ACC112 (cell line): ENCODE measurements at regions not wholly inside any gene's neighbourhood (a gene's known extent, or its start where the extent isn't known, plus 50 kb on each side); places are given as distances from the start of the nearest gene placed in this dataset.

Experiments used
- H2AFZ ChIP-seq: fragments of 200-600 bp; sonication (generic); one replicate; pipeline ENCODE4 v1.6.0; 2017; ENCODE audit warnings: antibody characterized with exemption, low read length; ENCODE audit not compliant: unreplicated experiment
- H3K27ac ChIP-seq: fragments of 200-600 bp; sonication (generic); 2 replicates; pipeline ENCODE4 v1.5.1; 2014; ENCODE audit warnings: low read depth, mild to moderate bottlenecking, antibody characterized with exemption, low read length, moderate library complexity
- H3K27me3 ChIP-seq: fragments of 200-600 bp; sonication (generic); 2 replicates; pipeline ENCODE4 v1.6.1; 2014; ENCODE audit warnings: mild to moderate bottlenecking, antibody characterized with exemption, low read length, moderate library complexity, mixed read lengths; ENCODE audit not compliant: insufficient read depth
- H3K36me3 ChIP-seq: fragments of 200-600 bp; sonication (generic); 2 replicates; pipeline ENCODE4 v1.6.1; 2016; ENCODE audit warnings: mild to moderate bottlenecking, antibody characterized with exemption, low read length, moderate library complexity, mixed read lengths; ENCODE audit not compliant: insufficient read depth
- H3K4me1 ChIP-seq: fragments of 200-600 bp; sonication (generic); one replicate; pipeline ENCODE4 v1.6.1; 2016; ENCODE audit warnings: low read length, mixed read lengths; ENCODE audit not compliant: insufficient read depth, unreplicated experiment, control insufficient read depth
- H3K4me3 ChIP-seq: fragments of 200-600 bp; sonication (generic); 2 replicates; pipeline ENCODE4 v1.5.1; 2014; ENCODE audit warnings: mild to moderate bottlenecking, low read depth, low read length
- H3K79me2 ChIP-seq: fragments of 200-600 bp; sonication (generic); one replicate; pipeline ENCODE4 v1.6.0; 2016; ENCODE audit warnings: low read length; ENCODE audit not compliant: control insufficient read depth, unreplicated experiment, insufficient read depth

DNA sequence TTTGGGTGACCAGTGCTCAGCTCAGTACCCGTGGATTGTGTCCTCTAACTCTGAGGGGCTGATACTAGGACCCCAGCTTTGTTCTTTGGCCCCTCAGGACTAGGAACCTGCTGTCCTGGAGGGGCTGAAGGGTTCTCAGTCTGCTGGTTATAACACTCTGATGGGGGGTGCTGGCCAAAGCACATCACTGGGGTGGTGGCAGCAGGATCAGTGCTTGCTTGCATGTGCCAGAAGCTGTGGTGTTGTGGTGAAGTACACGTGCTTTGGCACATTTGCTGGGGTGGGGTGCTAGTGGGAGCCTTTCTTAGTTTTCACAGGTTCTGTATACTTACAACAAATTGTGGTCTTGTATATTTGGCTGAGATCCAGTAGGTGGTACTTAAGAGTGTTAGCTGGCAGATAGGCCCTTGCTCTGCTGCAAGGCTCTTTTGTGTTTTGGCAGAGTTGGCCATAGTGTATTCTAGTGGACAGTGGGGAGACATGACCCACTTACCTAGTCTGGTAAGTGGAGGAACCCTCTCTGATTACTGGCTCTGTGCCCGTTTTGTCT is 344.3 kb downstream of the EDEM1 start:
- Histone ChIP-seq H3K27me3 (no peaks in the 10 kb centered on the region), H3K4me3 (no peak overlapping the region), H2AFZ (no peak overlapping the region), H3K79me2 (no peaks in the 10 kb centered on the region), H3K4me1 (no peaks in the 10 kb centered on the region), H3K27ac (no peak overlapping the region), H3K36me3 (no peaks in the 10 kb centered on the region)

GRCh38 chr3:5540532-5540931 is 353.0 kb downstream of the EDEM1 start:
- Histone ChIP-seq H3K4me3 (no peak overlapping the region), H3K27ac (no peak overlapping the region), H3K27me3 (no peaks in the 10 kb centered on the region), H3K36me3 (no peaks in the 10 kb centered on the region), H3K4me1 (no peaks in the 10 kb centered on the region), H3K79me2 (no peaks in the 10 kb centered on the region), H2AFZ (no peak overlapping the region)

DNA sequence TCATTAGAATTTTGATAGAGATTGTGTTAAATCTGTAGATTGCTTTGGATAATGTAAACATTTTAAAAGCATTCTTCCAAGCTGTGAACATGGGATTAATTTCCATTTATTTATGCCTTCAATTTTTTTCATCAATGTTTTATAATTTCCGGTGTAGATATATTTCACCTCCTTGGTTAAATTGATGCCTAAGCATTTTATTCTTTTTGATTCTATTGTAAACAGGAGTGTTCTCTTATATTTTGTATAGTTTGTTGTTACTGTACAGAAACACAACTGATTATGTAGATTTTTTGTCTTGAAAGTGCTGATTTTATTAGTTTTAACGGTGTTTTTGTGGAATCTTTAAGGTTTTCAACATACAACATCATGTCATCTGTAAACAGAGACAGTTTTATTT is 355.0 kb downstream of the EDEM1 start:
- no peak overlapping the region for H3K27ac ChIP-seq

GRCh38 chr3:5543047-5543446 is 355.5 kb downstream of the EDEM1 start:
- no peaks in the 10 kb centered on the region for H3K4me1 ChIP-seq
- no peak overlapping the region for H3K4me3 ChIP-seq
- no peak overlapping the region for H2AFZ ChIP-seq
- H3K36me3 ChIP-seq: no peaks in the 10 kb centered on the region
- no peaks in the 10 kb centered on the region for H3K27me3 ChIP-seq
- no peak overlapping the region for H3K27ac ChIP-seq
- no peaks in the 10 kb centered on the region for H3K79me2 ChIP-seq

More for the DNA sequence above, 355.0 kb downstream of the EDEM1 start:
- H2AFZ ChIP-seq: no peak overlapping the region
- no peaks in the 10 kb centered on the region for H3K4me1 ChIP-seq
- no peak overlapping the region for H3K4me3 ChIP-seq
- no peaks in the 10 kb centered on the region for H3K36me3 ChIP-seq
- H3K79me2 ChIP-seq: no peaks in the 10 kb centered on the region
- H3K27me3 ChIP-seq: no peaks in the 10 kb centered on the region

GRCh38 chr3:5545719-5546118 is 358.2 kb downstream of the EDEM1 start:
- no peak overlapping the region for H2AFZ ChIP-seq
- no peaks in the 10 kb centered on the region for H3K27me3 ChIP-seq
- no peaks in the 10 kb centered on the region for H3K79me2 ChIP-seq
- H3K4me3 ChIP-seq: no peak overlapping the region
- no peak overlapping the region for H3K27ac ChIP-seq
- no peaks in the 10 kb centered on the region for H3K36me3 ChIP-seq
- H3K4me1 ChIP-seq: no peaks in the 10 kb centered on the region

GRCh38 chr3:5553203-5553602 is 365.7 kb downstream of the EDEM1 start:
- Histone ChIP-seq H3K4me3 (no peak overlapping the region), H2AFZ (no peak overlapping the region), H3K36me3 (no peaks in the 10 kb centered on the region), H3K4me1 (no peaks in the 10 kb centered on the region), H3K27me3 (no peaks in the 10 kb centered on the region), H3K79me2 (no peaks in the 10 kb centered on the region), H3K27ac (no peak overlapping the region)

- Histone ChIP-seq H3K4me1 (no peaks in the 10 kb centered on the region), H3K27me3 (no peaks in the 10 kb centered on the region), H3K36me3 (no peaks in the 10 kb centered on the region), H3K79me2 (no peaks in the 10 kb centered on the region), H2AFZ (no peak overlapping the region), H3K27ac (no peak overlapping the region), H3K4me3 (no peak overlapping the region)
These were observed 366.8 kb downstream of the EDEM1 start for GRCh38 chr3:5554245-5554747.

DNA sequence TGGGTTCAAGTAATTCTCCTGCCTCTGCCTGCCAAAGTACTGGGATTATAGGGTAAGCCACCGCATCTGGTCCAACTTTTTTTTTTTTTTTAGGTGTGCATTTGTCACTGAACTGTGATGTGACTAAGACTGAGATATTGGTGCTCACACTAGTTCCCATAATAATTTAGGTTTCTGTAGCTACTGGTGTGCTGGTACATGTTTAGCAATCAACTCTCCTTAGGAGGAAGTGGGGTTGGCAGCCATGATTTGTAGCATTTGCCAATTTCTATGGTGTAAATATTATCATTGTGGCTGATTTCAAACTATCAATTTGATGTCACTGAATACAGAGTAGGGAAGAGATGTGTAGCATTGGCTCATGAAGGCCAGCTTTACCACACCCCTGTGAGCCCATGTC is 372.7 kb downstream of the EDEM1 start:
- Histone ChIP-seq H3K4me1 (no peaks in the 10 kb centered on the region), H3K4me3 (no peak overlapping the region), H2AFZ (no peak overlapping the region), H3K27ac (no peak overlapping the region), H3K27me3 (no peaks in the 10 kb centered on the region), H3K36me3 (no peaks in the 10 kb centered on the region), H3K79me2 (no peaks in the 10 kb centered on the region)

GRCh38 chr3:5563537-5564277 is 376.2 kb downstream of the EDEM1 start:
- Histone ChIP-seq H3K27me3 (no peaks in the 10 kb centered on the region), H3K36me3 (no peaks in the 10 kb centered on the region), H3K4me3 (no peak overlapping the region), H3K79me2 (no peaks in the 10 kb centered on the region), H2AFZ (no peak overlapping the region), H3K27ac (no peak overlapping the region), H3K4me1 (no peaks in the 10 kb centered on the region)

- H3K4me3 ChIP-seq: no peak overlapping the region
- H2AFZ ChIP-seq: no peak overlapping the region
- H3K4me1 ChIP-seq: no peaks in the 10 kb centered on the region
- H3K27ac ChIP-seq: no peak overlapping the region
- H3K27me3 ChIP-seq: no peaks in the 10 kb centered on the region
- H3K36me3 ChIP-seq: no peaks in the 10 kb centered on the region
- no peaks in the 10 kb centered on the region for H3K79me2 ChIP-seq
These were observed 376.8 kb downstream of the EDEM1 start for GRCh38 chr3:5564278-5564666.

DNA sequence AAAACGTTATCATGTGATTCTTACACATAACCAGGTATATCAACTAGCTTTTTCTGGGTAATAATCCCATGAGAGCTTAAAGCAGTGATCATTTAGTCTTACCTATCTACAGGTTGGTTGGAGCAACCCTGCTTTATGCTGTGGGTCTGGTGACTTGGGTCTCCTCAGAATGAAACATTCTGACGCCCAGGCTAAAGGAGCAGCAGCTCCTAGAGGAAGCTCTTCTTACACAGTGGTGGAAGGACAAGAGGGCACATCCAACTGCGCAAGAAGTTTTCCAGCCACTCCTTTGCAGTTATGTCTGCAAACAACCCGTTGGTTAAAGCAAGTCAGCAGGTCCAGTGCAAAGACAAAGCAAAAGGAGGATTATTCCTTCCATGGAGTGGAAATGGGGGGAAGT is 377.5 kb downstream of the EDEM1 start:
- H3K27me3 ChIP-seq: no peaks in the 10 kb centered on the region
- no peaks in the 10 kb centered on the region for H3K4me1 ChIP-seq
- H3K27ac ChIP-seq: no peak overlapping the region

More for the DNA sequence above, 377.5 kb downstream of the EDEM1 start:
- no peaks in the 10 kb centered on the region for H3K36me3 ChIP-seq
- H3K79me2 ChIP-seq: no peaks in the 10 kb centered on the region
- H2AFZ ChIP-seq: no peak overlapping the region
- H3K4me3 ChIP-seq: no peak overlapping the region
